Fibroblast of skin of back (primary cell): ENCODE measurements at regions not wholly inside any gene's neighbourhood (a gene's known extent, or its start where the extent isn't known, plus 50 kb on each side); places are given as distances from the start of the nearest gene placed in this dataset.

Source experiments
- DNase-seq: peaks from one replicate; pipeline ENCODE4 v3.0.0-alpha.2; 2013

GRCh38 chr1:218827486-218827885 lies 346.2 kb upstream of the LYPLAL1 start:
- no peak for DNase-seq

- DNase-seq: no peak
Measured at GRCh38 chr1:218828125-218828650, 345.5 kb upstream of the LYPLAL1 start.

DNA sequence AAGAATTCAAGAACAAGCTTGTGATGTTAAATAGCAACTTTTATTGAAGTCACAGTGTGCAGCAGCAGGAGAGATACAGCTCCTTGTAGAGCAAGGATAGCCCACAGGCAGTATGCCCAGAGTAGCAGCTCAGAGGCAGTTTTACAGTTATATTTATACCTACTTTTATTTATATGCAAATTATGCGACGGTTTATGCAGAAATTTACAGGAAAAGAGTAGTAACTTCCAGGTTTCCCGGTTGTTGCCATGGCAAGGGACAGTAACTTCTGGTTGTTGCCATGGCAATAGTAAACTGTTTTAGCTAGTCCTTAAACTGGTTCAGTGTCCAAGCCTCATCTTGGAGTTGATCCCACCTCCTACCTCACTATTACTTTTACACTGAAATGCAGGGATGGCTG lies 344.6 kb upstream of the LYPLAL1 start:
- DNase-seq: no peak

DNA sequence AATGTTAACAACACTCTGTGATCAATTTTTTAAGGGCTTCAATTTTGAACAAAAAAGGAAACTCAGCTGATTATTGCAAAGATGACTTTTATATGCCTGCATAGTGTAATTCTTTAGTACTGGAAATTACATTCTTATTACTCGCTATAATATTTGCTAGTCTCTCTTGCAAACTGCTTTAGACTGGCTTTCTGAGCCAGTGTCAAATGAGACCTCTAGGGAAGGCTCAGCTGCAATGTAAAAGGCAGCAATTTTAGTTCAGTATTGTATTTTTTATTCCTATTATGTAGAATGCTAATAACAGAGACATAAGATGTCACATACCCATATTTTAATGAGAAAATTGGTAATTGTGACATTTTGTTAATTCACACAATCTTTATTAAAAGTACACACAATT lies 338.1 kb upstream of the LYPLAL1 start:
- no peak for DNase-seq

DNA sequence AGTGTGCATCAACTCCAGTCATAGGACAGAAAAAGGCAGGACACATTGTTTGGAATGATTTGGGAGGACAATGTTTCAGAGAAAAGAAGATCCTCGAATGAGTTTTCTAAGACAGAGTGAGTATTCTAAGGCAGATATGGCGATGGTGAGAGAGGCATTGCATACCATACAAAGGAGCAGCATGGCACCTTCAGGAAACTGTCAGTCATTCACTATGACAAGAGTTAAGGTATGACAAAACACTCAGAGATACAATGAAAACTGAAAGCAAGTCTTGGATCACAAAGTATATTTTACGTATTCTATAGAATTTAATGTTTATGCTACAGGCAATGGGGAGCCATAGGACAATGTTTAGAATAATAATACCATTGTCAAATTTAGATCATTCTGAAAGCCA lies 337.4 kb upstream of the LYPLAL1 start:
- no peak for DNase-seq

DNA sequence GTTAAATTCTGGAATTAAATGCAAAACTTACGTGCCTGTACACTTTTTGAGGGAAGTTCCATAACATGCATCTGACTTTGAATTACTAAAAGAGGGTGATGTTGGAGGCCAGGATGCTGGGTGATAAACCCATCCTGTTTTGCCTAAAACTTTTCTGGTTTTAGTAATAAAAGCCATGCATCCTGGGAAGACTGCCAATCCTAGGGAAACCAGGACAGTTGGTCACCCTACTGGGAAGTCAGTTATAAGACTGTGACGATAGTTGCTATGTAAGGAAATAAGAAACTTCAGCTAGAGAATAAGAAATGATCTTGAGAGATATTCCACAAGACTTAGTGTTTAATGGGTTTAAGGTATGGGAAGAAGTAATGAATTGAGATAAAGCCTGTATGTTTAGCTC lies 336.6 kb upstream of the LYPLAL1 start:
- DNase-seq: peak; percentile 40

- no peak for DNase-seq
Measured at GRCh38 chr1:218845589-218845988, 328.1 kb upstream of the LYPLAL1 start.

- DNase-seq: no peak
Measured at GRCh38 chr1:218846181-218846580, 327.5 kb upstream of the LYPLAL1 start.

DNA sequence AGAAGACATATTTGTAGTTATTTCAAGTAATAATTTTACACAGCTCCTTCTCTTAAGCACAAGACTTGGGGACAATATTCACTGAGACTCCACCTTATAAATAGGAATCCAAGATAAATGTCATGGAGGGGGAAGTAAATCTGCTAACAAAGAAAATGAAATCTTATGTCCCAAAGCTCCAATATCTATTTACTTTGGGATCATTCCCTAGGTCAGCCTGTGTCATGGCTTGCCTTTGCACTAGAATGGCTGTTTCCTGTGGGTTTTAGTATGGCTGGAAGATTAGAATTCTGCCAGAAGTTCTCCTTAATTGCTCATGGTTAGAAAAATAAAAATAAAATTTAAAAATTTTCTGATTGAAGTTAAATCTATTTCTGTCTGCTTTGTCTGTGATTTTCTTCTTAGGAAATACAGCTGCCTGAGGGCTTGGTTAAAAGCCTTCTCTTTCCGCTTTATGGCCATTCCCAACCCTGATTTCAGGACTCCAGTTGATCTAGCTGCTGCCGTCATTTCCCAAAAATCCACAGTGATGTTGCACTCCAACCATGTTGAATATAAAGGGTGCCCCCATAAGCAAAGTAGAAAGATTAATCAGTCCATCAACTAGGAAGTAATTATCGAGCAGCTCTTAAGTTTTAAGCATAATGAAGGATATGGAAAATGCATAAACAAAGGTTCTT lies 326.4 kb upstream of the LYPLAL1 start:
- no peak for DNase-seq

GRCh38 chr1:218848009-218848408 lies 325.7 kb upstream of the LYPLAL1 start:
- no peak for DNase-seq

DNA sequence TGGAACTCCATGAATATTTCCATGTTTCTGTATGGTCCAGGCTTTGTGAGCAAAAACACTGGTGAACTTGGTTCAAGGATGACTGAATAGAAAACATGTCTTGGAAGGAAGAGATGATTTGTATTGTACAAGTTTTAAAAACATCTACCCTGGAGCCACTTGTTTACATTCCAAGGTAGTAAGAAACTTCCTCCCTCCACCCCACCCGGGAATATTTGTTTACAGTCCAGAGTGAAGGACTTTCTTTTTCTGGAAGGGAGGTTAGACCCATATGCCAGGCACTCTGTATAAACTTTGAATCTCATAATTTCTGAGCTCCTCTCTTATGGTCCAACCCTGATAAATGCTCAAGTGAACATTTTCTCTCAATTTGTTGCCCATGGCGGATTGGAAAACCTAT lies 323.3 kb upstream of the LYPLAL1 start:
- DNase-seq: no peak

DNA sequence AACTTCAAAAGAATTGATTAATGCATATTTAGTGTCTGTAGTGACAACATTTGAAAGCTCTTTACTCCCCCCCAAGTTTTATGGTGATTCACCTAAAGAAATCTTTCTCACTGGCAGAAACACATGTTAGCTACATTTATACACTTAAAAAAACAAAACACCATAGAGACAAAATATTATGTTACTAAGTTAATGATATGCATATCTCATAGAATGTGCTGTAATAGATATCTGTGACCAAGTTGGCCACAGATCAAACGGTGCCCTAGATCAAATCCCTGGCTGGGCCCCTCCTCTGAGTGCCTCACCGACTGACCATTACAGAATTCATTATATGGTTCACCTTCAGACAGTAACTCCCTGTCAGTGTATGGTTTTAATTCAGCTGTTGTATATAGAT lies 322.1 kb upstream of the LYPLAL1 start:
- DNase-seq: peak; percentile 58

DNA sequence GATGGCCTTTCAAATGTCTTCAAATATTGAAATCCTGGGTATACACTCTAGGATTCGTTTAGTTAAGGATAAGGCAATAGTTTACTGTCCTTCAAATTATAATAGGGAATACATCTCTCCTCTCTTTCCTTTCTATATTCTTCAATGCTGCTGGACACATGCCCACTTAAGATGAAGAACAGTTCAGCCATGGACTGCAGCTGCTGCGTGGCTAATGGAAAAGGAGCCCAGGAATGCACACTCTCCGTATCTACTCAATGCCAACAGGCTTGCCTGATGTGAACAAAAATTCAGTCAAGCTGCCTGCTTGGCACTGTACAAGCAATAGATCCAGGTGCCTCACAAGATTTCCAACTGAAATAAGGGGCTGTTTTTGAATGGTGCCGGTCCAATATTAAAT lies 321.2 kb upstream of the LYPLAL1 start:
- DNase-seq: no peak

DNA sequence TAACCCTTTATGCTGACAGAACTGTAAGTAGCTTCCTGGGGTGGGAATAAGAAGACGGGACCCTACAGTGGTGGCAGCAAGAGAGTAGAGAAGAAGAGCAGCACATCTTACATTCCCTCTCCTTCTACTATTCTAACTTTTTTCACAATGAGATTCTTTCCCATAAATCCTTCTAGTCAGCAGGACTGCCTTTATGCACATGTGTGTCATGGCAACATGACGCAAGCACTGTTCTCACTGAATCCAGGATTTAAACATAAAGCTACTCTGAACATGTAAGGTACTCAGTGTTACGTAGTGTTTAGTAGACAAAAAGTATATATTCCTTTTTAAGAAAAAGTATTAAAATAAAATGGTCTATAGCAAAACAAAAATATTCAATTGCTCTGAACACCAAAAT lies 309.7 kb upstream of the LYPLAL1 start:
- no peak for DNase-seq

GRCh38 chr1:218865591-218865990 lies 308.1 kb upstream of the LYPLAL1 start:
- peak; percentile 21 for DNase-seq

DNA sequence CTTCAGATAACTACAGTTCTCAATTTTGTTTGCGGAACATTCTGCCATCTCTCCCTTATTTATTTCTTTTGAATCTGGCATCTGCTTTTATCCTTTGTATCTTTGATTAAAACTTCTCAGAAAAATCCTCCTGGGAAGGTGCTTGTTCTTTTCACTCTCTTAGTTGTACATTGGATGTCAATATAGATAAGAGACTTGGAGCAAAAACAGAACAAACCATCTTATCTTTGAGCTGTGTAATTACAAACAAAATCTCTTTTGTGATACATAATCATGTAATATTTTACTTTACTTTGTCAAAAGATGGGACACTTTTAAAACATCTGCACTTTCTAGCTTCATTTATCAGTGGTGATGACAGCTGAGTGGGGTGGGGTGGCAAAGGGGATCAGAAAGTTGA lies 307.2 kb upstream of the LYPLAL1 start:
- no peak for DNase-seq

GRCh38 chr1:218867066-218867465 lies 306.6 kb upstream of the LYPLAL1 start:
- no peak for DNase-seq

- no peak for DNase-seq
Measured at GRCh38 chr1:218867941-218868626, 305.6 kb upstream of the LYPLAL1 start.

DNA sequence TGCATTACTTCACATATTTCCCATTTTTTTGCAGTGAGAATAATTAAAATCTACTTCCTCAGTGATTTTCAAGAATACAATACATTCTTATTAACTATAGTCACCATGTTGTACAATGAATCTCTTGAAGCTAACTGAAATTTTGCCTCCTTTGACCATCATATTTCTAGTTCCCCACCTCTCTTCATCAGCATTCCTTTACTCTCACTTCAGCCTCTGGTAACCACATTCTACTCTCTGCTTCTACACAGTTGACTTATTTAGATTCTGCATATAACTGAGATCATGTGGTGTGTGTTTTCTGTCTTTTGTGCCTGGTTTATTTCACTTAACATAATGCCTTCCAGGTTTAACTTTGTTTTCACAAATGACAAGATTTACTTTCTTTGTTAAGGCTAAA lies 304.4 kb upstream of the LYPLAL1 start:
- DNase-seq: peak; percentile 23

GRCh38 chr1:218872026-218872425 lies 301.7 kb upstream of the LYPLAL1 start:
- DNase-seq: no peak

- DNase-seq: no peak
Measured at GRCh38 chr1:218872928-218873327, 300.8 kb upstream of the LYPLAL1 start.

DNA sequence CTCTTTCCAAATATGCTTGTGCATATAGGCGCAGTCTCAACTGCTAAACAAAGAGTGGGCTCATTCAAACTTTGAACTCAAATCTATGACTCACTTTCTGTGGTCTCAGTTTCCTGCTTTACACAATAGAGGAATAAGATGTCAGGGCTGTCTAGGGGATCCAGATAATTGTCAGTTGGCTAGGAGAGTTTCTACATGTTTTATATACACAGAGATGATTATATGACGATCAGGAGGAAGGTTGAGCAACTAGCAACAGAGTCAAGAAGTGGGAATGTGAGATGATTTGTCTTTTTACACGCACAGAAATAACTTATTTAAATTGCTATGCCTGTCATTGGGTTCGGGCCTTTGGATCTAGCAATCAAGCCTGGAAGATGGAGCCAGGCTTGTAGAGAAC lies 299.4 kb upstream of the LYPLAL1 start:
- DNase-seq: peak; percentile 41

- DNase-seq: no peak
Measured at GRCh38 chr1:218874801-218875400, 298.8 kb upstream of the LYPLAL1 start.

- peak; percentile 25 for DNase-seq
Measured at GRCh38 chr1:218878369-218878768, 295.3 kb upstream of the LYPLAL1 start.
